Fibroblast of gingiva (primary cell): ENCODE measurements at regions not wholly inside any gene's neighbourhood (a gene's known extent, or its start where the extent isn't known, plus 50 kb on each side); places are given as distances from the start of the nearest gene placed in this dataset.

Source experiments
- DNase-seq: peaks from one replicate; pipeline ENCODE4 v3.0.0-alpha.2; 2011; ENCODE audit warnings: low read depth

GRCh38 chr3:117665296-117665695 lies 955.7 kb downstream of the TUSC7 start:
- DNase-seq, result no peak

- no peak for DNase-seq
These were observed 956.7 kb downstream of the TUSC7 start for GRCh38 chr3:117666325-117666724.

- no peak for DNase-seq
These were observed 957.2 kb downstream of the TUSC7 start for GRCh38 chr3:117666812-117667211.

- DNase-seq, result no peak
These were observed 960.2 kb downstream of the TUSC7 start for GRCh38 chr3:117669774-117670173.

GRCh38 chr3:117671722-117672318 lies 962.2 kb downstream of the TUSC7 start:
- no peak for DNase-seq

- no peak for DNase-seq
These were observed 964.7 kb downstream of the TUSC7 start for GRCh38 chr3:117674321-117674720.

GRCh38 chr3:117681619-117682018 lies 972.0 kb downstream of the TUSC7 start:
- DNase-seq, result peak; percentile 84

- no peak for DNase-seq
These were observed 977.5 kb downstream of the TUSC7 start for GRCh38 chr3:117687096-117687495.

GRCh38 chr3:117688583-117688982 lies 979.0 kb downstream of the TUSC7 start:
- no peak for DNase-seq

- no peak for DNase-seq
These were observed 981.9 kb downstream of the TUSC7 start for GRCh38 chr3:117691526-117691925.

GRCh38 chr3:117692416-117692995 lies 982.9 kb downstream of the TUSC7 start:
- no peak for DNase-seq

GRCh38 chr3:117695321-117695720 lies 985.7 kb downstream of the TUSC7 start:
- DNase-seq, result peak; percentile 65

GRCh38 chr3:117695871-117696645 lies 986.5 kb downstream of the TUSC7 start:
- no peak for DNase-seq

- DNase-seq, result no peak
These were observed 987.4 kb downstream of the TUSC7 start for GRCh38 chr3:117696851-117697407.

- DNase-seq, result no peak
These were observed 989.5 kb downstream of the TUSC7 start for GRCh38 chr3:117699058-117699457.

GRCh38 chr3:117700573-117701360 lies 991.2 kb downstream of the TUSC7 start:
- no peak for DNase-seq

GRCh38 chr3:117705011-117705410 lies 995.4 kb downstream of the TUSC7 start:
- DNase-seq, result no peak

- DNase-seq, result peak; percentile 94
These were observed 996.5 kb downstream of the TUSC7 start for GRCh38 chr3:117706037-117706436.

- DNase-seq, result no peak
These were observed 997.2 kb downstream of the TUSC7 start for GRCh38 chr3:117706756-117707155.

- no peak for DNase-seq
These were observed 999.0 kb downstream of the TUSC7 start for GRCh38 chr3:117708601-117709000.

- DNase-seq, result no peak
These were observed 999.5 kb downstream of the TUSC7 start for GRCh38 chr3:117709108-117709507.

- no peak for DNase-seq
These were observed 1000.9 kb downstream of the TUSC7 start for GRCh38 chr3:117710501-117710900.
